ENCODE measurements at regions not wholly inside any gene's neighbourhood (a gene's known extent, or its start where the extent isn't known, plus 50 kb on each side); places are given as distances from the start of the nearest gene placed in this dataset.

DNA sequence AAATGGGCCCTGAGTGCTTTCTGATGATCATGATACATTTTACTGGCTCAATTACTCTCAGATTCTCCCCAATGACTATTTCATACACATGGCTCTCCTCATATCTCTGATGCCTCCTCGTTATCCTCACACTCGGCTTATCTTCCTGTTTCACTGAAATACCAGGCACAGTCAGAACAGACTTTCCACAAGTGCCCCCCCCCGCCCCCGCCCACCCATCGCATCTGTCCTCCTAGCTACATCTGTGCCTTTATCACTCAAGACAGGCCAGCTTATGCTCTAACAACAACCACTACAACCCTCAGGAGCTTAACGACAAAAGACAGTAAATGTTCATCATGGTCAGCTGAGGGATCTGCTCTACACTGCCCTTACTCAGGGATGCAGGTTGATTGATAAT lies 610.6 kb upstream of the DIPK2B start:
- TF ChIP-seq, protein P1, sequence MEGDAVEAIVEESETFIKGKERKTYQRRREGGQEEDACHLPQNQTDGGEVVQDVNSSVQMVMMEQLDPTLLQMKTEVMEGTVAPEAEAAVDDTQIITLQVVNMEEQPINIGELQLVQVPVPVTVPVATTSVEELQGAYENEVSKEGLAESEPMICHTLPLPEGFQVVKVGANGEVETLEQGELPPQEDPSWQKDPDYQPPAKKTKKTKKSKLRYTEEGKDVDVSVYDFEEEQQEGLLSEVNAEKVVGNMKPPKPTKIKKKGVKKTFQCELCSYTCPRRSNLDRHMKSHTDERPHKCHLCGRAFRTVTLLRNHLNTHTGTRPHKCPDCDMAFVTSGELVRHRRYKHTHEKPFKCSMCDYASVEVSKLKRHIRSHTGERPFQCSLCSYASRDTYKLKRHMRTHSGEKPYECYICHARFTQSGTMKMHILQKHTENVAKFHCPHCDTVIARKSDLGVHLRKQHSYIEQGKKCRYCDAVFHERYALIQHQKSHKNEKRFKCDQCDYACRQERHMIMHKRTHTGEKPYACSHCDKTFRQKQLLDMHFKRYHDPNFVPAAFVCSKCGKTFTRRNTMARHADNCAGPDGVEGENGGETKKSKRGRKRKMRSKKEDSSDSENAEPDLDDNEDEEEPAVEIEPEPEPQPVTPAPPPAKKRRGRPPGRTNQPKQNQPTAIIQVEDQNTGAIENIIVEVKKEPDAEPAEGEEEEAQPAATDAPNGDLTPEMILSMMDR (optimal IDR thresholded peaks at IDR 0.05 in 1 of 3, IDR thresholded peaks at IDR 0.05 in 1 of 3, conservative IDR thresholded peaks at IDR 0.05 in 1 of 3; ENCODE audit: extremely low read depth in 1 of 3, insufficient read depth in 2 of 3, low read length in 3 of 3): no peak
- no peak for TF ChIP-seq EZH2 (IDR thresholded peaks at IDR 0.05; ENCODE audit: low read length)
